ENCODE measurements at regions not wholly inside any gene's neighbourhood (a gene's known extent, or its start where the extent isn't known, plus 50 kb on each side); places are given as distances from the start of the nearest gene placed in this dataset.
"Not testable (repeated sequence)": the region's sequence is repeated elsewhere in the genome, so short reads cannot be mapped to it uniquely, and the experiment has no call there.

DNA sequence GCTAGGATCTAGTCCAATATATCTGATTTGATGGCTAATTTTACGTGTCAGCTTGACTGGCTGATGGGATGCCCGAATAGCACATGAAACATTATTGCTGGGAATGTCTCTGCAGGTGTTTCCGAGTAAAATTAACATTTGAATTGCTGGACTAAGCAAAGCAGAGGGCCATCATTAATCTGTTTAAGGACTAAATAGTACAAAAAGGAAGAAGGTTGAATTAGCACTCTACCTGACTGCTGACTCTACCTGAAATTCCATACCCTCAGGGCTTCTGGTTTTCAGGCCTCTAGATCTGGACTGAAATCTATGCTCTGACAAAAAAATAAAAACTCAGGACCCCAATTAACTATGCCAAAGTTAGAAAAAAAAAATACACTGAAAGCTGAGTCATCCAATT lies 1021.9 kb downstream of the FAM133A start:
- H3K27ac ChIP-seq, result no peak overlapping the region
- no peak for TF ChIP-seq ZFX (IDR thresholded peaks at IDR 0.05; ENCODE audit: borderline replicate concordance)
- TF ChIP-seq, protein P1, sequence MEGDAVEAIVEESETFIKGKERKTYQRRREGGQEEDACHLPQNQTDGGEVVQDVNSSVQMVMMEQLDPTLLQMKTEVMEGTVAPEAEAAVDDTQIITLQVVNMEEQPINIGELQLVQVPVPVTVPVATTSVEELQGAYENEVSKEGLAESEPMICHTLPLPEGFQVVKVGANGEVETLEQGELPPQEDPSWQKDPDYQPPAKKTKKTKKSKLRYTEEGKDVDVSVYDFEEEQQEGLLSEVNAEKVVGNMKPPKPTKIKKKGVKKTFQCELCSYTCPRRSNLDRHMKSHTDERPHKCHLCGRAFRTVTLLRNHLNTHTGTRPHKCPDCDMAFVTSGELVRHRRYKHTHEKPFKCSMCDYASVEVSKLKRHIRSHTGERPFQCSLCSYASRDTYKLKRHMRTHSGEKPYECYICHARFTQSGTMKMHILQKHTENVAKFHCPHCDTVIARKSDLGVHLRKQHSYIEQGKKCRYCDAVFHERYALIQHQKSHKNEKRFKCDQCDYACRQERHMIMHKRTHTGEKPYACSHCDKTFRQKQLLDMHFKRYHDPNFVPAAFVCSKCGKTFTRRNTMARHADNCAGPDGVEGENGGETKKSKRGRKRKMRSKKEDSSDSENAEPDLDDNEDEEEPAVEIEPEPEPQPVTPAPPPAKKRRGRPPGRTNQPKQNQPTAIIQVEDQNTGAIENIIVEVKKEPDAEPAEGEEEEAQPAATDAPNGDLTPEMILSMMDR (IDR thresholded peaks at IDR 0.05), result no peak

DNA sequence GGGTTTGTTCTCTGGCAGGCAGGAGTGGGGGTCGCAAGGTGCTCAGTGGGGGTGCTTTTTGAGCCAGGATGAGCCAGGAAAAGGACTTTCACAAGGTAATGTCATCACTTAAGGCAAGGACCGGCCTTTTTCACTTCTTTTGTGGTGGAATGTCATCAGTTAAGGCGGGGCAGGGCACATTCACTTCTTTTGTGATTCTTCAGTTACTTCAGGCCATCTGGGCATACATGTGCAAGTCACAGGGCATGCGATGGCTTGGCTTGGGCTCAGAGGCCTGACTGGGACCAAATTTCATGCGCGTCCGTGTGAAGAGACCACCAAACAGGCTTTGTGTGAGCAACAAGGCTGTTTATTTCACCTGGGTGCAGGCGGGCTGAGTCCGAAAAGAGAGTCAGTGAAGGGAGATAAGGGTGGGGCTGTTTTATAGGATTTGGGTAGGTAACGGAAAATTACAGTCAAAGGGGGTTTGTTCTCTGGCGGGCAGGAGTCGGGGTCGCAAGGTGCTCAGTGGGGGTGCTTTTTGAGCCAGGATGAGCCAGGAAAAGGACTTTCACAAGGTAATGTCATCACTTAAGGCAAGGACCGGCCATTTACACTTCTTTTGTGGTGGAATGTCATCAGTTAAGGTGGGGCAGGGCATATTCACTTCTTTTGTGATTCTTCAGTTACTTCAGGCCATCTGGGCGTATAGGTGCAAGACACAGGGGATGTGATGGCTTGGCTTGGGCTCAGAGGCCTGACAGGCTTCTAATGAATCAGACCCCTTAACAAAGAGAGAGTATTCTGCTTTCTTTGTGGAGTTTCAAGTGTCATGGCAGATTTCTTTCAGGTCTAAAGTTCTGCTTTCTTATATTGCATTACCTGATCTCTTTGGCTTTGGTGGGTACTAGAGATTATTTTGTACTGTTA lies 1030.6 kb downstream of the FAM133A start:
- H3K27ac ChIP-seq, result not testable (repeated sequence)

DNA sequence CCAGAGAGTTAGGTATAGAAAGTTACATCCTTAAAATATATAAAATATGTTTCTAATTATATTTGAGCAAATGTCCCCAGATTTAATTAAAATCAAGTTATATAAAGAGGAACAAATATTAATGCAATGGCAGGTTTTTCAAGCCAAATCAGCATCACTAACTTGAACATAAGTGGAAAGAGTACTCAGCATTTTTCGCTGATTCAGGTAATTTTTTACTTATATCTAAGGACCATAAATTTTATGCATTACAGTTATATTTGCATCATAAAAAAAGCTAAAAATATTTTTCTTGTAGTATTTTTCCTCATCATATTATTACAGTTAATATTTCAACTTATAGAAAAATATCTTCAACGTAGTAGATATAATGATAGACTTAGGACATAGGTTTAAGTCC lies 1047.4 kb downstream of the FAM133A start:
- H3K27ac ChIP-seq, result no peak overlapping the region
- TF ChIP-seq, protein P1 (IDR thresholded peaks at IDR 0.05), result no peak
- TF ChIP-seq ZFX (IDR thresholded peaks at IDR 0.05; ENCODE audit: borderline replicate concordance), result no peak

DNA sequence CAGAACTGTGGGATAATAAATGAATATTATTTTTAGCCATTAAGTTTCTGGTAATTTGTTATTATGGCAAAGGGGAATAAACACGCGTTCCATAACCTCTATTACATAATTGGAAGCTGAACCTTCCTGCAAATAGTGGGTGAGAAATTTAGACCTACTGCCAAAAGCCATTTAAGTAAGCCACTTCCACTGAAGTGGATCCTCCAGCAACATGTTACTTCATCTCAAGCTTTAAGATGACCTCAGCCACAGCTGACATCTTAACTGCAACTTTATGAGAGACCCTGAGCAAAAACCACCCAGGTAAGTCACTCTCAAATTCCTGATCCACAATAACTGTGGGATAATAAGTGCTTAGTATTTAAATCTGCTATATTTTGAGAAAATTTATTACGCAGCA lies 1048.6 kb downstream of the FAM133A start:
- no peak overlapping the region for H3K27ac ChIP-seq
- TF ChIP-seq, protein P1 (IDR thresholded peaks at IDR 0.05), result no peak
- TF ChIP-seq ZFX (IDR thresholded peaks at IDR 0.05; ENCODE audit: borderline replicate concordance), result no peak

DNA sequence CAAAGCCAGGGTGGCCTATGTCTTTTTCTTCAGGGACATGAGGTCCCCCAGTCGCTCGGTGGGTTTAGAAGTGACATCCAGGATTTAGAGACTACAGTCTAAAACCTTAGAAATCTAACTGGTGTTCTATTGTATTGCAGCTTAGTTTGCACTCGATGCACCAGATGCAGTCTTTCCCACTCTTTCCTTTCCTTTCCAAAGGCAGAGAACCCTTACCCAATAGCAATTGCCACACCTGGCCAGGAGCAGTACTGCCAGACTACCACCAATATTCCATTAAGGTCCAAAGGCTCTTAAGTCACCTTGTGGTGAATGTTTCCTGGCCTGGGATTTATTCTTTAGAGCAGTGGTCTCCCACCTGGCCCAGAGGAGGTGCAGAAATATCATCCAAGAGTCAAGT lies 1068.8 kb downstream of the FAM133A start:
- no peak overlapping the region for H3K27ac ChIP-seq
- TF ChIP-seq, protein P1 (IDR thresholded peaks at IDR 0.05), result no peak
- no peak for TF ChIP-seq ZFX (IDR thresholded peaks at IDR 0.05; ENCODE audit: borderline replicate concordance)

DNA sequence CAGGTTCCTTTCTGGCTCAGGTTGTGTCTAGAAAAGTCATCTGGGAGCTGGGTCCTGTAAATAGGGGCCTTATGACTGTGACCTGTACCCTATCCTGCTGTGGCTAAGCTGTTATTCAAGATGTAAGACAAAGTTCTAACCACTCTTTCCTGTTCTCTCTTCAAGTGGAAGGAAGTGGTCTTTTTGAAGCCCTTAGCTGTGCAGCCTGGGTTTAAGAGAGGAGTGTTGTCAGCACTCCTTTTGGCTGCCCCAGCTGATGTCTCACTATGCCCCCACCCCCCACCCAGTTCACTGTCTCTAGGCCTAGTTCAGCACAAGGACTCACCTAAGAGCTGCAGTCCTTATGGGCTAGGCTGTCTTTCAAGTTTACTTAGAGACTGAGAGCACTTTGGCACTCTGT lies 1069.5 kb downstream of the FAM133A start:
- H3K27ac ChIP-seq, result no peak overlapping the region
- no peak for TF ChIP-seq ZFX (IDR thresholded peaks at IDR 0.05; ENCODE audit: borderline replicate concordance)
- TF ChIP-seq, protein P1 (IDR thresholded peaks at IDR 0.05), result no peak

DNA sequence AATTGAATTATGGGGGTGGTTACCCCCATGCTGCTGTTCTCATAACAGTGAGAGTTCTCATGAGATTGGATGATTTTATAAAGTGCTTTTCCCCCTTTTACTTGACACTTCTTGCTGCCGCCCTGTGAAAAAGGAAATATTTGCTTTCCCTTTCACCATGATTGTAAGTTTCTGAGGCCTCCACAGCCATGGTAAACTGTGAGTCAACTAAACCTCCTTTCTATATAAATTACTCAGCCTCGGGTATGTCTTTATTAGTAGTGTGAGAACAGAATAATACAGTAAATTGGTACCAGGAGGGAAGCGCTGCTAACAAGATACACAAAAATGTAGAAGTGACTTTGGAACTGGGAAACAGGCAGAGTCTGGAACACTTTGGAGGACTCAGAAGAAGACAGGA lies 1070.8 kb downstream of the FAM133A start:
- TF ChIP-seq, protein P1 (IDR thresholded peaks at IDR 0.05), result no peak
- TF ChIP-seq ZFX (IDR thresholded peaks at IDR 0.05; ENCODE audit: borderline replicate concordance), result no peak

More for the DNA sequence above, 1070.8 kb downstream of the FAM133A start:
- H3K27ac ChIP-seq, result no peak overlapping the region
